ENCODE measurements at regions not wholly inside any gene's neighbourhood (a gene's known extent, or its start where the extent isn't known, plus 50 kb on each side); places are given as distances from the start of the nearest gene placed in this dataset.

DNA sequence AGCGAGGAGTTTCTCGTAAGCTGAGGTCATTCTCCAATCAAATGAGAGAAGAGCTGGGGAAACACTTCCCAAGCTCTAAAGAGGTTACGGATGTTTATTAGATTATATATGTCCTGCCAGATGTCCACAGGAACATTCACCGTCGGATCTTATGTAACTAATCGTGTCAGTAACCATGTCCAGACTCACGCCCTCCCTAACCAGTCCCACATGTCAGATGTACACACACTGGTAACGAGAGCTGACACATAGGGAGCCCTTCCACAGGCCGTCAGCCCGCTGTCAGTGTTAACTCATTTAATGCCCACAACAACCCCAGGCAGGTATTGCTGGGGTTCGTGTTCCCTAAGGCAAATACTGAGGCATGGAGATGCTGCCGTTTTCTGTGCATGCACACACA is 223.7 kb upstream of the RTL1 start:
- DNase-seq, result peak; percentile 9 to 34
- H3K9me3 ChIP-seq, result no peaks in the 10 kb centered on the region
- TF ChIP-seq, protein P1, sequence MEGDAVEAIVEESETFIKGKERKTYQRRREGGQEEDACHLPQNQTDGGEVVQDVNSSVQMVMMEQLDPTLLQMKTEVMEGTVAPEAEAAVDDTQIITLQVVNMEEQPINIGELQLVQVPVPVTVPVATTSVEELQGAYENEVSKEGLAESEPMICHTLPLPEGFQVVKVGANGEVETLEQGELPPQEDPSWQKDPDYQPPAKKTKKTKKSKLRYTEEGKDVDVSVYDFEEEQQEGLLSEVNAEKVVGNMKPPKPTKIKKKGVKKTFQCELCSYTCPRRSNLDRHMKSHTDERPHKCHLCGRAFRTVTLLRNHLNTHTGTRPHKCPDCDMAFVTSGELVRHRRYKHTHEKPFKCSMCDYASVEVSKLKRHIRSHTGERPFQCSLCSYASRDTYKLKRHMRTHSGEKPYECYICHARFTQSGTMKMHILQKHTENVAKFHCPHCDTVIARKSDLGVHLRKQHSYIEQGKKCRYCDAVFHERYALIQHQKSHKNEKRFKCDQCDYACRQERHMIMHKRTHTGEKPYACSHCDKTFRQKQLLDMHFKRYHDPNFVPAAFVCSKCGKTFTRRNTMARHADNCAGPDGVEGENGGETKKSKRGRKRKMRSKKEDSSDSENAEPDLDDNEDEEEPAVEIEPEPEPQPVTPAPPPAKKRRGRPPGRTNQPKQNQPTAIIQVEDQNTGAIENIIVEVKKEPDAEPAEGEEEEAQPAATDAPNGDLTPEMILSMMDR (IDR thresholded peaks at IDR 0.05), result no peak
- TF ChIP-seq POLR2AphosphoS5 (IDR thresholded peaks at IDR 0.05), result no peak
- no peak for TF ChIP-seq EP300 (IDR thresholded peaks at IDR 0.05)
- no peak for TF ChIP-seq POLR2A (IDR thresholded peaks at IDR 0.05)
- no peaks in the 10 kb centered on the region for H3K4me1 ChIP-seq
- H3K4me3 ChIP-seq, result no peak overlapping the region
- no peaks in the 10 kb centered on the region for H3K36me3 ChIP-seq
- 75 to 83% (median 77%) methylated on average over 12 of the region's 12 CpGs for WGBS, 5 donors
- H3K27me3 ChIP-seq, result peaks cover 0 to 49% (median 9%) of the 10 kb centered on the region in 3 donors
- H3K27ac ChIP-seq, result no peak overlapping the region
- intact Hi-C loops (cut with DNase I; ENCODE audit: low total_unique reads), result no loop called here

DNA sequence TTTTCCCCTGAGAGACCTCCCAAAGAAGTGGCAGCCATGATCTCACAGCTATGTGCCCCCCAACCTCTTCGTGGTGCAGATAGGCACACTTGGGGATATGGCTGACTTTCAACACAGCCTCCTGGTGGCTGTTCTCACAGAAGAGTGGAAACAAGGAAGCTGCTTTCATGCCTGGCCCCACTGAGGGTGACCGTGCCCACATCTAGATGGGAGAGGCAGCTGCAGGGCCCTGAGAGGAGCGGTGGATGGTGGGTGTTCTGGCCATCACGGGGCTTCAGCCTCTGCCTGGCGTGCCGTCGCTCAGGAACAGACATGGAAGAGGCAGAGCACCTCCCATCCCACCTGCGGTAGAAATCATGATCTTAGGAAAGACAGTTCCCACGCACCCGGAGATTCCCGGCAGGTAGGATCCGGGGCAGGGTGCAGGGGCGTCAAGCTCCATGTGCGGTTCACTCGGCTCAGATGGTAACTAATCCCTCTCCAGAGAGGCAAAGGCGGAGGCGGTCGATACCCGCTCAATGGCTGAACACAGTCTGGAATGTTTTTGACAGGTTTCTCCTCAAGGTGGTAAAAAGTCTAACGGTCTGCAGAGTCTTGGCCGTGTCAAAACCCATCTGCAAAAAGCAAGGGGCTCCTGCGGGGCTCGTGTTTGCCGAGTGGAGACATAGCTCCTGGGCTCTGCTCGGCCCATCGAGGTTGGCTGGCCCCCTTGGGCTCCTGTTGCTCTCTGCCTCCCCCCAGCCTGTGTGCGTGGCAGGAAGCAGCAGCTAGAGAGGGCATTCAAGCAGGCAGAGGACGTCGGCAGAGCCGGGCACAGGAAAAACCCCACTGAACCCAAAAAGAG is 225.2 kb upstream of the RTL1 start:
- H3K27me3 ChIP-seq, result peaks cover 0 to 59% (median 9%) of the 10 kb centered on the region in 3 donors
- WGBS, 5 donors, result 71 to 86% (median 72%) methylated on average over 24 to 30 of the region's 30 CpGs
- no peaks in the 10 kb centered on the region for H3K9me3 ChIP-seq
- intact Hi-C loops (cut with DNase I; ENCODE audit: low total_unique reads), result no loop called here
- no peaks in the 10 kb centered on the region for H3K4me1 ChIP-seq
- H3K27ac ChIP-seq, result no peak overlapping the region
- H3K36me3 ChIP-seq, result no peaks in the 10 kb centered on the region
- H3K4me3 ChIP-seq, result no peak overlapping the region
- peak; percentile 6 to 15 for DNase-seq
- TF ChIP-seq, protein P1 (IDR thresholded peaks at IDR 0.05), result no peak
- TF ChIP-seq POLR2AphosphoS5 (IDR thresholded peaks at IDR 0.05), result no peak
- TF ChIP-seq EP300 (IDR thresholded peaks at IDR 0.05), result no peak
- no peak for TF ChIP-seq POLR2A (IDR thresholded peaks at IDR 0.05)

DNA sequence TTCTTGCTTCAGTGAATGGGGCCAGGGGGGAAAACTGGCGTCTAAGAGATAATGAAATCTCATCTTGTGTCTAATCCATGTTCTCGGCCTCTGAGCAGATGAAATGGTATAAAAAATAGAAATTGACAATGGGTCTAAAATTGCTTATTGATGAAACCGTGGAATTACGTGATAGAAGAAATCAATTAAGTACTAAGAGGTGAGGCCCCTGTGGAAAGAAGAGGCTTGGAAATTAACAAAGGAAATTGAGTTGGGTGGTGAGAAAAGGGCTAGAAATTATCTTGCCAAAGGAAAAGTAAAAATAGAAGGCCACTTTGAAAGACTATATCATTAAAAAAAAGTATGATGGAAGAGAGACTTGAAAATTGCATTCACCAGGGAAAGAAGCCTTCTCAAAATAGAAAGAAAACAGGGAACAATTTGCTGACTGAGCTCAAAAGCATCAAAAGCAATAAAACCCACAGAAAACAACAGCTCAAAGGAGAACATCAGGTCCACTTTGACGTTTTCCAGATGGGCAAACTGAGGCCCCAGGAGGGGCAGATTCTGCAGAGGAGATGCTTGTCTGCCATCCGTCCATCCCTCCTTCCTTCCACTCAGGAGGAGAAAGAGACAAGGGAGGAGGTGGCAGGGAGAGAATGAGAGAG is 226.1 kb upstream of the RTL1 start:
- Histone ChIP-seq H3K4me3 (no peak overlapping the region), H3K27ac (no peak overlapping the region), H3K36me3 (no peaks in the 10 kb centered on the region), H3K27me3 (peaks cover 0 to 67% (median 9%) of the 10 kb centered on the region in 3 donors), H3K4me1 (no peaks in the 10 kb centered on the region), H3K9me3 (no peaks in the 10 kb centered on the region)
- 56 to 63% (median 60%) methylated on average over 6 of the region's 6 CpGs for WGBS, 5 donors
- no peak for TF ChIP-seq EP300 (IDR thresholded peaks at IDR 0.05)
- TF ChIP-seq, protein P1 (IDR thresholded peaks at IDR 0.05), result no peak
- no peak for TF ChIP-seq POLR2AphosphoS5 (IDR thresholded peaks at IDR 0.05)
- no peak for TF ChIP-seq POLR2A (IDR thresholded peaks at IDR 0.05)
- peak in 1 of 2 donors; percentile 9 for DNase-seq
- intact Hi-C loops (cut with DNase I; ENCODE audit: low total_unique reads), result no loop called here

DNA sequence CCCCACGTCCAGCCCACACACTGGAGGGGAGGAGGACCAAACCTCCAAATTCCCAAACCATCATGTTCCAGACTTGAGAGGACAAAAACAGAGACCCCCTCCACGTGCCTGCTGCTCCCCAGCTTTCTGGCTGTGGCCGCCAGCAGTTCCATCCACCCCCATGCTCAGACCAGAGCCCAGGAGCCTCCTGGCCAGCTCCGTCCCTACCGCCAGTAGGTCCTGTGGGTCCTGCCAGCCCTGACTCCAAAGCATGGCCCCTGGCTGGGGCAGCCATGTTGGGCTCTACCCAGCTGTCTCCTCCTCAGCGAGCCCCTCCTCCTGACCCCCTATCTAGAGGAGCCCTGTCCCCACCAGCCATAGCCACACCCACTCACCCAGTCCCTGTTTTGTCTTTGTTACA is 227.3 kb upstream of the RTL1 start:
- WGBS, 5 donors, result 51 to 78% (median 66%) methylated on average over 6 of the region's 6 CpGs
- no peaks in the 10 kb centered on the region for H3K36me3 ChIP-seq
- no peaks in the 10 kb centered on the region for H3K4me1 ChIP-seq
- TF ChIP-seq POLR2AphosphoS5 (IDR thresholded peaks at IDR 0.05) (no peak), POLR2A (IDR thresholded peaks at IDR 0.05) (no peak), EP300 (IDR thresholded peaks at IDR 0.05) (no peak)
- TF ChIP-seq, protein P1 (IDR thresholded peaks at IDR 0.05), result no peak
- intact Hi-C loops (cut with DNase I; ENCODE audit: low total_unique reads), result no loop called here
- peaks cover 0 to 67% (median 9%) of the 10 kb centered on the region in 3 donors for H3K27me3 ChIP-seq
- peak in 1 of 2 donors; percentile 3 for DNase-seq
- no peak overlapping the region for H3K27ac ChIP-seq
- no peaks in the 10 kb centered on the region for H3K9me3 ChIP-seq
- H3K4me3 ChIP-seq, result no peak overlapping the region
